ENCODE measurements at regions not wholly inside any gene's neighbourhood (a gene's known extent, or its start where the extent isn't known, plus 50 kb on each side); places are given as distances from the start of the nearest gene placed in this dataset.

GRCh38 chr17:72056155-72056554 lies 64.7 kb upstream of the SOX9 start:
- peaks cover 0 to 4% of the 10 kb centered on the region in 2 donors for H3K27me3 ChIP-seq
- no peak overlapping the region for H3K4me3 ChIP-seq
- DNase-seq (ENCODE audit: low spot score) = no peak
- H3K36me3 ChIP-seq = no peaks in the 10 kb centered on the region
- no peak overlapping the region for H3K27ac ChIP-seq
- no peak for TF ChIP-seq CTCF (IDR thresholded peaks at IDR 0.05)
- no peaks in the 10 kb centered on the region for H3K4me1 ChIP-seq
- no peaks in the 10 kb centered on the region for H3K9me3 ChIP-seq

GRCh38 chr17:72056727-72057290 lies 64.0 kb upstream of the SOX9 start:
- no peaks in the 10 kb centered on the region for H3K4me1 ChIP-seq
- H3K27ac ChIP-seq = no peak overlapping the region
- no peak for TF ChIP-seq CTCF (IDR thresholded peaks at IDR 0.05)
- no peaks in the 10 kb centered on the region for H3K36me3 ChIP-seq
- no peaks in the 10 kb centered on the region for H3K9me3 ChIP-seq
- H3K27me3 ChIP-seq = no peaks in the 10 kb centered on the region
- no peak for DNase-seq (ENCODE audit: low spot score)
- no peak overlapping the region for H3K4me3 ChIP-seq

GRCh38 chr17:72060084-72060483 lies 60.7 kb upstream of the SOX9 start:
- DNase-seq (ENCODE audit: low spot score) = no peak
- no peak for TF ChIP-seq CTCF (IDR thresholded peaks at IDR 0.05)
- H3K4me3 ChIP-seq = no peak overlapping the region
- no peaks in the 10 kb centered on the region for H3K4me1 ChIP-seq
- H3K9me3 ChIP-seq = no peaks in the 10 kb centered on the region
- H3K27me3 ChIP-seq = no peaks in the 10 kb centered on the region
- no peak overlapping the region for H3K27ac ChIP-seq
- no peaks in the 10 kb centered on the region for H3K36me3 ChIP-seq

GRCh38 chr17:72063262-72063661 lies 57.6 kb upstream of the SOX9 start:
- Histone ChIP-seq H3K4me3 (no peak overlapping the region), H3K9me3 (no peaks in the 10 kb centered on the region), H3K4me1 (no peaks in the 10 kb centered on the region), H3K27ac (no peak overlapping the region), H3K36me3 (no peaks in the 10 kb centered on the region), H3K27me3 (no peaks in the 10 kb centered on the region)
- no peak for DNase-seq (ENCODE audit: low spot score)
- no peak for TF ChIP-seq CTCF (IDR thresholded peaks at IDR 0.05)

- DNase-seq (ENCODE audit: low spot score) = no peak
- Histone ChIP-seq H3K4me3 (no peak overlapping the region), H3K9me3 (no peaks in the 10 kb centered on the region), H3K4me1 (no peaks in the 10 kb centered on the region), H3K36me3 (no peaks in the 10 kb centered on the region), H3K27ac (no peak overlapping the region), H3K27me3 (no peaks in the 10 kb centered on the region)
- no peak for TF ChIP-seq CTCF (IDR thresholded peaks at IDR 0.05)
Observed at GRCh38 chr17:72063756-72064450, 56.9 kb upstream of the SOX9 start.
